ENCODE measurements at regions not wholly inside any gene's neighbourhood (a gene's known extent, or its start where the extent isn't known, plus 50 kb on each side); places are given as distances from the start of the nearest gene placed in this dataset.

- Mint-ChIP-seq H3K4me3 (ENCODE audit: low read depth, unreplicated experiment) (no peak overlapping the region), H3K27me3 (ENCODE audit: unreplicated experiment) (no peaks in the 10 kb centered on the region), H3K36me3 (ENCODE audit: insufficient read depth, unreplicated experiment) (no peaks in the 10 kb centered on the region), H3K27ac (ENCODE audit: unreplicated experiment) (no peak overlapping the region), H3K9me3 (ENCODE audit: low read depth, unreplicated experiment) (peaks cover 22% of the 10 kb centered on the region), H3K4me1 (ENCODE audit: low read depth, unreplicated experiment) (no peaks in the 10 kb centered on the region)
- intact Hi-C loops (cut with micrococcal nuclease; ENCODE audit: unreplicated experiment): no loop called here
- CTCF ChIA-PET: no interaction called here
- no peak for TF ChIP-seq CTCF (IDR thresholded peaks at IDR 0.05; ENCODE audit: unreplicated experiment)
- no TSS peak for BruUV-seq (replicated peaks)
- DNase-seq: no peak
Observed at GRCh38 chr5:18216729-18217128, 582.5 kb downstream of the TAF11L14 start.

GRCh38 chr5:18219241-18219640 lies 585.0 kb downstream of the TAF11L14 start:
- Mint-ChIP-seq H3K4me1 (ENCODE audit: low read depth, unreplicated experiment) (no peaks in the 10 kb centered on the region), H3K9me3 (ENCODE audit: low read depth, unreplicated experiment) (peaks cover 22% of the 10 kb centered on the region), H3K27ac (ENCODE audit: unreplicated experiment) (no peak overlapping the region), H3K4me3 (ENCODE audit: low read depth, unreplicated experiment) (no peak overlapping the region), H3K36me3 (ENCODE audit: insufficient read depth, unreplicated experiment) (no peaks in the 10 kb centered on the region), H3K27me3 (ENCODE audit: unreplicated experiment) (no peaks in the 10 kb centered on the region)
- DNase-seq: no peak
- no TSS peak for BruUV-seq (replicated peaks)
- intact Hi-C loops (cut with micrococcal nuclease; ENCODE audit: unreplicated experiment): no loop called here
- CTCF ChIA-PET: no interaction called here
- no peak for TF ChIP-seq CTCF (IDR thresholded peaks at IDR 0.05; ENCODE audit: unreplicated experiment)

- intact Hi-C loops (cut with micrococcal nuclease; ENCODE audit: unreplicated experiment): no loop called here
- Mint-ChIP-seq H3K9me3 (ENCODE audit: low read depth, unreplicated experiment) (peaks cover 21% of the 10 kb centered on the region), H3K27ac (ENCODE audit: unreplicated experiment) (no peak overlapping the region), H3K4me1 (ENCODE audit: low read depth, unreplicated experiment) (no peaks in the 10 kb centered on the region), H3K36me3 (ENCODE audit: insufficient read depth, unreplicated experiment) (no peaks in the 10 kb centered on the region), H3K4me3 (ENCODE audit: low read depth, unreplicated experiment) (no peak overlapping the region), H3K27me3 (ENCODE audit: unreplicated experiment) (no peaks in the 10 kb centered on the region)
- no peak for DNase-seq
- CTCF ChIA-PET: no interaction called here
- no TSS peak for BruUV-seq (replicated peaks)
- TF ChIP-seq CTCF (IDR thresholded peaks at IDR 0.05; ENCODE audit: unreplicated experiment): no peak
Observed at GRCh38 chr5:18220631-18221030, 586.4 kb downstream of the TAF11L14 start.

- DNase-seq: no peak
- no peaks in the 10 kb centered on the region for H3K27me3 Mint-ChIP-seq (ENCODE audit: unreplicated experiment)
- intact Hi-C loops (cut with micrococcal nuclease; ENCODE audit: unreplicated experiment): no loop called here
- CTCF ChIA-PET: no interaction called here
- TF ChIP-seq CTCF (IDR thresholded peaks at IDR 0.05; ENCODE audit: unreplicated experiment): no peak
- no peak overlapping the region for H3K27ac Mint-ChIP-seq (ENCODE audit: unreplicated experiment)
- no TSS peak for BruUV-seq (replicated peaks)
- H3K9me3 Mint-ChIP-seq (ENCODE audit: low read depth, unreplicated experiment): peaks cover 14% of the 10 kb centered on the region
- no peak overlapping the region for H3K4me3 Mint-ChIP-seq (ENCODE audit: low read depth, unreplicated experiment)
- no peaks in the 10 kb centered on the region for H3K36me3 Mint-ChIP-seq (ENCODE audit: insufficient read depth, unreplicated experiment)
- no peaks in the 10 kb centered on the region for H3K4me1 Mint-ChIP-seq (ENCODE audit: low read depth, unreplicated experiment)
Observed at GRCh38 chr5:18236386-18236785, 602.1 kb downstream of the TAF11L14 start.

- Mint-ChIP-seq H3K4me3 (ENCODE audit: low read depth, unreplicated experiment) (no peak overlapping the region), H3K9me3 (ENCODE audit: low read depth, unreplicated experiment) (peaks cover 12% of the 10 kb centered on the region), H3K27ac (ENCODE audit: unreplicated experiment) (no peak overlapping the region), H3K36me3 (ENCODE audit: insufficient read depth, unreplicated experiment) (no peaks in the 10 kb centered on the region), H3K4me1 (ENCODE audit: low read depth, unreplicated experiment) (no peaks in the 10 kb centered on the region), H3K27me3 (ENCODE audit: unreplicated experiment) (no peaks in the 10 kb centered on the region)
- DNase-seq: no peak
- no peak for TF ChIP-seq CTCF (IDR thresholded peaks at IDR 0.05; ENCODE audit: unreplicated experiment)
- CTCF ChIA-PET: no interaction called here
- BruUV-seq (replicated peaks): no TSS peak
- intact Hi-C loops (cut with micrococcal nuclease; ENCODE audit: unreplicated experiment): no loop called here
Observed at GRCh38 chr5:18238321-18238720, 604.1 kb downstream of the TAF11L14 start.
